Tongue (tissue), 1 donor: ENCODE measurements at regions not wholly inside any gene's neighbourhood (a gene's known extent, or its start where the extent isn't known, plus 50 kb on each side); places are given as distances from the start of the nearest gene placed in this dataset.

Source experiments
- DNase-seq: peaks from one replicate; pipeline ENCODE4 v3.0.0-alpha.2; 2015

DNA sequence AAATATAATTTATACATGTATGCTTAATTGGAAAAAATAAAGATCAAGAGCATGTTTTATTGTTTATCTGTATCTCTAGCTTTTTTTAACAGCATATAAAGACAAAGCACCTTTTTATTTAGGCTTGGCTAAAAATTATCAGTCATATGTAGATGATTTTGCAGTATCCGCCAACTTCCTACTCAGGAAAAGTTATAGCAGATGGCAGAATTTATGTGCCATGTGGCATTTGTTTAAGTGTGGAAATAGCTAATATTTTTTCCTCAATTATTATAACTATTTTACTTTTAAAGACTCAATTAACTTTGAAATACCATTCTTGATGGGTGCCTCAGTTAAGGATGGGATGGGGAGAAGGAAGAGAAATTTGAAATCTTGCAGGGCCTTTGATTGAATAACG is 762.1 kb upstream of the RBFOX1 start:
- no peak for DNase-seq

GRCh38 chr16:6562986-6563385 is 769.7 kb upstream of the RBFOX1 start:
- DNase-seq = no peak

- no peak for DNase-seq
These were observed 772.1 kb upstream of the RBFOX1 start for GRCh38 chr16:6560306-6561100.

- no peak for DNase-seq
These were observed 774.0 kb upstream of the RBFOX1 start for GRCh38 chr16:6558661-6559060.

DNA sequence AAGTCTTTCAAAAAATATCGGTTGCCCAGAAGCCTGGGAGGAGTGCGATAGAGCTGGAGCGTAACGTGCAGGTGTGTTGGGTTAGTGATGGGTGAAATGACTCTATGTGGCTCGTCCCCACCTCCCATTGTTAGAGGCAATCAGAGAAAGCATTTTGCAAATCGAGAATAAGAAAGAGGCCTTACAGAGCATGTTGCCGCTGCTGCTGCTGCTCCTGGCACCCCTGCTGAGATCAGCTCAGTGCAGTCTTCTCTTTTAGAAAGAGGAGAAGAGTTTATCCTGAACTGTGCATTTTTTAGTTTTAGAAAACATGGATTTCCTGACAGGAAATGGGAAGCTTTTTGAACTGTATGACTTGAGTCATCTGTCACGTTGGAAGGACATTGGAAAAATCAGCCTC is 774.5 kb upstream of the RBFOX1 start:
- no peak for DNase-seq

DNA sequence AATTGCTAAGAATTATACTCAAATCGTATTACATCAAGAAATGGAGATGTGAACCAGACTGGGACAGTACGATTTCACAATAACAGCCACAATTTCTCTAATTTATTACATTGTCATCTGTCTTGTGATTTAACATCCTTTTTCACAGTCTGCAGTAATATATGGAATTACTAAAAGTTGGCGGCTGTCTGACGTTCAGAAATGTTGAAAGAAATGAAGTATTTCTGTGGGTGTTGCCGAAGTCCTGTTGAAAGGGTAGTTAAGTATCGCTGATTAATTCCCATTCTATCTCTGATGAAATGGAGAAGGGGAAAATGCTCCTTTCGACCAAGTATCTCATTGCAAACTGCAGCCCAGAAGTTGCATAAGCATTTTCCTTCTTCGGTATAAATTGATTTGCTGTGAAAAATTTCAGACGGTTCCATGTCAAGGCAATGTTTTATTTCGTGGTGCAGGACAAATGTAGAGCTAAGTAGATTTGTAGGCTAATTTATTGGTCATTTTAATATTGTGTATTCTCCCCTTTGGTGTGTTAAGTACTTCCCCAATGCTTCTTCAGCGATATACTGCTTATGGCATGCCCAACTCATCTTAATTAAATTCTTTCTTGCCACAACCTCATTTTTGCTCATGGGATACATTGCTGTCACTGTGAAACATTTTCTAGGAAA is 775.2 kb upstream of the RBFOX1 start:
- DNase-seq = no peak

GRCh38 chr16:6549415-6549814 is 783.2 kb upstream of the RBFOX1 start:
- no peak for DNase-seq

DNA sequence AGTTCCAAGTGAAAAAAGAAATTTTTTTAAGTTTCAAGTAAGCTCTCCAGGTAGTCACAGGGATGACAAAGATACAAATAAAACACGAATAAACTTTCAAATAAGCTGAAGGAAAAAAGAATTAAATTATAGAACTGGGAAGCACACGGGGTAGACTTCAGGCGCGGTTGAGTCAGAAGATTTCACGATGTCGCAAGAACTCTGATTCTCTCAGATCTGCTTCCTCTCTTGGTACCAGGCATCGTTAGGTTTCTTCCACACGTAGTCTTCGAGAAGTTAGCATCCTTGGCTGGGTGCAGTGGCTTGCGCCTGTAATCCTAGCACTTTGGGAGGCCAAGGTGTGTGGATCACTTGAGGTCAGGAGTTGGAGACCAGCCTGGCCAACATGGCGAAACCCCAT is 784.1 kb upstream of the RBFOX1 start:
- DNase-seq = no peak

GRCh38 chr16:6547131-6547530 is 785.5 kb upstream of the RBFOX1 start:
- no peak for DNase-seq

DNA sequence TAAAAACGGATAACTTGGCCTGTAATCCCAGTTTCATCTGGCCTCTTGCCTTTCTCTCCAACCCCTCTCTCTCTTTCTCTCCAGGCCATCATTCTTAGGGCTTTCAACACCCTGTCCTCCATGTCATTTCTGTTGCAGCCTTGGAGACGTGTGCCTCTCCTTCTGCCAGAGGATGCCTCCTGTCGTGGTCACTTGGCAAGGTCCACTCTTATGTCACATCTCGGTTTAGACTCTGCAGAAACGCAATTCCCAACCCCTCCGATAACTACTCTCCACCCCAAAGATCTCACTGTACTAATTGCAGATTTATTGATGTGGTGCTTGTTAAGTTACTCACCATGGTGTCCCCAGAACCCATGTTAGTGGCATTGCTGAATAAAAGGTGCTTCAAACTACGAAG is 787.3 kb upstream of the RBFOX1 start:
- no peak for DNase-seq

DNA sequence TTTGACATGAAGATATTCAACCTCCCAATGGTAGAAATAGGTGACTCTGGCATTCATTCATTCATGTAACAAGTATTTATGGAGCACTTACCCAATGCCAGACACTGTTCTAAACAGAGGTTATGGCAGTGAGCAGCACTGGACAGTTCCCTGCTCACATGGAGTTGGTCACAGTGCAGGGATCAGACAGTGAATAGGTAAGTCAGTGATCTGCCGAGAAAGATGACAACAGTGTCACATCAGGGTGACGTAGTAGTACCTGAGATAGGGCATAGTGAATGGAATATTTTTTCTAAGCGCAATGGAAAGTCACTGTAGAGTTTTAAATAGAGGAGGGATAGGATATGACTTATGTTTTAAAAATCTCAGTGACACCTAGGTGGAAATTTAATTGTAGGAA is 791.4 kb upstream of the RBFOX1 start:
- no peak for DNase-seq

DNA sequence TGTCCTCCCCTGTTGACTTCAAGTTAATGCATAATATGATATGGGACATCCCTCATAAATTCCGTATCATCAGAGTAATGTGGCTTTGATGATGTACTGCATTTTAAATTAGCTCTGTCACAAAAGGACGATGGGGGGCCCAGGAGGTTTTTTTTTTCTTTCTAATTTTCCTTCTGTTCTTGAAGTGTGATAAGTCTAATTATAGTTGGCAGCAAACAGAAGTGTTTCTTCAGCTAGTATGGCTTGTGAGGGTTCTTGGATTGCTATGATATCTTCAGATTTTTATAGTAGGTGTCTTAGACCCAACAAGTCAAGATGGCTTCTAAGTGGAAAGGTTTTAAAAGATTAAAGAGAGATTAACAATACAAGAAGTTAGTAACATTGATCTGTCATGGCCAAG is 796.2 kb upstream of the RBFOX1 start:
- no peak for DNase-seq

DNA sequence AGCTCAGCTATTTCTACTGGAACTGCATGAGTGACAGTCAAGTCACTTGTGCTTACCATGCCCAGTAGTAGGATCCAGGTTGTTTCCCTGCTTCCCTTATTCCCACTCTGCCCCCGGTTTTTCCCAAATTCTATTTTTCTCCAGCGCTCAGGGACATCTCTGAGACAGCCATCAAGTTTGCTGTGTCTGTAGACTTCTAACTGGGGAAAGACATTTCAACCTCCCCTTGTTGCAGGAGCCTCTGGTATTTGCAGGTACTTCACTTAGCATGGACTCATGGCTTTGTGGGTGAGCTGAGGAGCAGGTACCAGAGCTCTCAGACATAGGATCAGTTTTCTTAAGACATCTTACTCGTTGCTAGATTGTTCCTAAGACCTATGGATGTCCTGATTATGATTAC is 801.6 kb upstream of the RBFOX1 start:
- no peak for DNase-seq

DNA sequence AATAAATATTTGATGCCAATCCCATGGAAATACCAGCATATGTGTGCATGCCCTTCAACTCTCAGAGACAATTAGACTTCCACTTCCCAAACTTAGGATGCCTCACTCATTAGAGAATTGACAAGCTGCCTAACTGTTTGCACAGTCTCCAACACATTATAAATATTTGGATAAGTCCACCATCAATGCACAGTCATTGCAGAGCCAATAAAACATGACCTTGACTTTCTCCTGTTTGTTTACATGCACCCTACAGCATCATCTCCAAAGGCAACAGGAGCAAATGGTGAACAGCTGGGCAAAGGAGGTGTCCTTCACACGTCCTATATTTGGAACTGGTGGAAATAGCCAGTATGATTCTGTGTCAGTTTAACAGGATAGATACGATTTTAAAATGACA is 804.4 kb upstream of the RBFOX1 start:
- no peak for DNase-seq

DNA sequence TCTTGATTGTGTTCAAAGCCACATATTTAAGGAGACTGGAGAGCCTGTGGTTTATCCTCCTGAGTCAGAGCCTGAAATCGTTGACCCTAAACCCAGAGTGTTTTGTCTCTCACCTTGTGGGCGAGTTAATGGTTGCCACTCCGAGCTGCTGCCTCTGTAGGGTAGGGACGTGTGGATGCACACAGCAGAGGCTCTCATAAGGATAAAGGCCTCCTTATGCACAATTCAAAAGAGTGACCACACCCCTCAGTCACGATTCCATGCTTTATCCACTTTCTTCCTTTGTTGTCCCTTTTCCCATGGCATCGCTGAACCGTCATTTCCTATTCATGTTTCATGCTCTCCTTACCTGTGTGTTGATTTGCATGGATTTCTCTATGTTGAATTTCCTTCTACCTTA is 805.0 kb upstream of the RBFOX1 start:
- DNase-seq = no peak

- no peak for DNase-seq
These were observed 808.1 kb upstream of the RBFOX1 start for GRCh38 chr16:6524501-6524900.

- DNase-seq = no peak
These were observed 815.5 kb upstream of the RBFOX1 start for GRCh38 chr16:6517020-6517720.

GRCh38 chr16:6512512-6512911 is 820.1 kb upstream of the RBFOX1 start:
- no peak for DNase-seq

DNA sequence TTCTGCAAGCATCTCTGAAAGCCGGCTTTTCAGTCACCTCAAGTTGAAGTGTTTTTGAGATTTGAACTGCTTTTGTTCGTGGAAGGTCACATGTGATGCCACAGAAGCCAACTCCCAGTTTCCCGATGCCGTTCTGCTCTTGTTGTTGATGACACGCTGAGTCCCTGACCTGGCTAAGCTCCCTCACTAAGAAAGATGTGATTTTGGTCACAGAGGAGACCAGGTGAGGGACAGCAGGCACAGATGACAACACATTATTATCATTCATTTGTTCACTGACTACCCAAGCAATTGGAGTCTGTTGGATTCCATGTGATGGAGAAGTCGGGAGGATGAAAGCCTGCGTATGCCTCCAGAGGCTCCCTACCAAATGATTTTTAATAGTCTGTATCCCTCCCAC is 822.4 kb upstream of the RBFOX1 start:
- DNase-seq = no peak

DNA sequence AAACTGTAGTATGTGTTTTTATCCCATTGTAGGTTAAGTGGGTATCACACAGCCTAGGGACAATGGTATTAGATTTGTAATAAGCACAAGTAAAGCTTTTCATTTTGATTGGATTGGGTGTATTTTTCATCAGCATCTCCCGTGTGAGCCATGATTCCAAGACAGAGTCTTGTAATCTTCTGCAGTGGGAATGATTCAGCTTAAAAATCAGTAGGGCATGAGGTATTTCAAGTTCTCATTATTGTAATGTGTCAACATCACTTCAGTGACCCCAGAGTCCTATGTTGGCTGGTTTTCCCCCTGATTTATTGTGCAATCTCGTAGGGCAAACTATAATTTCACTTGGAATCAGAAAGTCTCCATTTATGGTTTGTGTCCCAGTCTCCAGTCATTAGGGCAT is 833.2 kb upstream of the RBFOX1 start:
- DNase-seq = no peak

DNA sequence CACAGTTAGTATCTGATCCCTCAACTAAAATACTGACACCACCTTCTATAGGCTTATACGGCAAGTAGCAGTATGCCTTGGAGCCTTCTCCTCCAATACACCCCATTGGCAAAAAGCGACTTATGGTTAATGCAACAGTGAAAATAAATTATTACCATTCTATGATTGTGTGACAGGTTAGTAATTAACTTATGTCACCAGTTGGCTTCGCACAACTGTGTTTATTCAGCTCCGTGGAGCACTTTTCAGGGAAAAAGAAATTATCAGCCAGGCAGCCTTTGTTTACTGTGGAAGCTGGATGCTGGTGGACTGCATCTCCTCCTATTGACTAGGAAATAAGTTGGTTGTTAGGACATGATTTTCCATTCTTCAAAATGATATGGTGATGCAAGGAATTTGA is 833.8 kb upstream of the RBFOX1 start:
- DNase-seq = no peak

GRCh38 chr16:6496996-6497395 is 835.6 kb upstream of the RBFOX1 start:
- DNase-seq = no peak

DNA sequence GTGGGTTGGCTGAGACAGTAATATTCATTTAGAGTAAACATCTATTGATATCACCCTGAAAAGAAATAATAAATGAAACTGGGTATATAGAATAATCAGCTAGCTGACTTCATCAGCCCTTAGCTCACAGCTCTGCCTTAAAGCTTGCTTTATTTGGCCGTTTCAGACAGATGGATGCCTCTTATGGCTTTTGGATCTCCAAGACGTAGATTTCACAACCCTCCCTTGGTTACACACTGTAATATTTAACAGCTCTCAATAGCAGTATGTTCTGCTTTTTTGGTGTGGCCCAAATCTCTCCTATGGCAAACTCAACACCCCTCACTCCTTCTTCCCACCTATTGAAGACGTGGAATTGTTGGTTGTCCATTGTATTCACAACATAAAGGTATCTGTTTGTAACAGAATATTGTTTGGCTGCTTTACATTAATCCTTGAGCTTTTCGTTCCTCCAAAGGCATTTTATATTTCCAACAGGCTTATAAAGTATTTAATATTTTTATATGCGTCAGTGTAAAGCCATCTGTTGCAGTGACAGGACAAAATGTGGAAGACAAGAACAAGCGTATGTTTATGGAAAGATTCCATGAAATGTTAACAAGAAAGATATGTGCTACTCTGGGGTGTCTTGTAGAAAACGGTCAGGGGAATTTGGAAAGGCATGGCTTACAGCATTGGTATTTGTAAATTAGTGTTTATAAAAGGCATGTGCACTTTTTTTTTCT is 837.0 kb upstream of the RBFOX1 start:
- DNase-seq = no peak
